HG02852 (cell line): ENCODE measurements at regions not wholly inside any gene's neighbourhood (a gene's known extent, or its start where the extent isn't known, plus 50 kb on each side); places are given as distances from the start of the nearest gene placed in this dataset.
"Not testable (repeated sequence)": the region's sequence is repeated elsewhere in the genome, so short reads cannot be mapped to it uniquely, and the experiment has no call there.

Source experiments
- ATAC-seq: cut with Tn5 transposase; IDR thresholded peaks from one replicate; pipeline ENCODE4 v1.9.1; 2021; ENCODE audit warnings: mild to moderate bottlenecking, moderate library complexity; ENCODE audit not compliant: unreplicated experiment

GRCh38 chr4:131883181-131883580 lies 1265.9 kb upstream of the PCDH10 start:
- not testable (repeated sequence) for ATAC-seq

DNA sequence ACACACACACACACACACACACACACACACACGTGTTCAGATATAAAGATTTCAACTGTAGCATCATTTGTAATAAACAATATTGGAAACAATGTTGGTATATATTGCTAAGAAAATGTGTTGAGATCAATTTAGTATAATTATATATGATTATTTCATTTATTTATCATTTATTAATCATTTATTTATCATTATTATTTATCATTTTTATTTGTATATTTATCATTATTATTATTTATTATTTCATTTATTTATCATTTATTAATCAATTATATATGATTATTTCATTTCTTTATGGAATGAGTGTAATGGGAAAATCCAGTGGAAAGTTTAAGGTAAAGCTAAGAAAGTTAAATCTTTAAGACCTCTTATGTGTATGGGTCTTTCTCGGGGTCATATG lies 1223.4 kb upstream of the PCDH10 start:
- not testable (repeated sequence) for ATAC-seq

GRCh38 chr4:131967646-131968045 lies 1181.4 kb upstream of the PCDH10 start:
- ATAC-seq: not testable (repeated sequence)

- ATAC-seq: no peak
Measured at GRCh38 chr4:131974730-131975129, 1174.4 kb upstream of the PCDH10 start.

GRCh38 chr4:131975276-131976132 lies 1173.6 kb upstream of the PCDH10 start:
- not testable (repeated sequence) for ATAC-seq

DNA sequence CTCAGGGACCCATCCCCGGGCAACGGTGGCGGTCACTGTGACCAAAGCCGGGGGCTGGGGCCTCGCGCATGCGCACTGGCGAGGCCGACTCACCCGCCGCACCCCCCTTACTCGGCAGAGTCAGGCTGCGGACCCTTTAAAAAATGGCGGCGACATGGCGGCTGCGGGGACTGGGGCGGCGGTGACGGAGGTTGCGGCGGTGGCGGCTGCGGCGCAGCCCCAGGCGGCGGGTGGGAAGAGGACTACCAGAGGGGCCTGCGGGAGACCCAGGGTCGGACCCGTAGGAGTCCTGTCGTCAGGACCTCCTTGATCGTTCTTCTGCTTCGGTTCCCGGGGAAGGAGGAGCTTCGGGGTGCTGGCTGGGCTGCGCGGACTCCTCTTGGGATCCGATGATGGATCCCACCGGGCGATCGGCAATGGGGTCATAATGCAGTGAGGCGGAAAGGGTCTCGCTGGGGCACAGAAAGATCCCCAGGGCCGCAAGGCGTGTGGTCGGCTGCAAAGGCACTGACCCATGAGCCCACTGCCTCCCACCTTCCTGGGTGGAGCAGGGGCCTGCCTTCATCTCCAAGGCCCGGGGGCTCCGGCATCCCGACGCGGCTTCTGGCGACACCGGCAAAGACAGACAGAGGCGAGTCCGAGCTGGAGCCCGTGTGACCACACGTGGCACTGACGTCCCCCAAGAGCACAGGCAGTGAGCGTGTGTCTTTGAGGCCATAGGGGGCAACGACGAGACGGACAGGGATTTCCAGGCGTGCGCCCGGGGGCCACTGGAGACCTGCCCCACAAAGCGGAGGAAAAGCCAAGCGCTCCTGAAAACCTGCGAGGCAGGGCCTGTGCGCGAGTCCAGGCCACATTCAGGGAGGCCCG lies 1172.7 kb upstream of the PCDH10 start:
- not testable (repeated sequence) for ATAC-seq

DNA sequence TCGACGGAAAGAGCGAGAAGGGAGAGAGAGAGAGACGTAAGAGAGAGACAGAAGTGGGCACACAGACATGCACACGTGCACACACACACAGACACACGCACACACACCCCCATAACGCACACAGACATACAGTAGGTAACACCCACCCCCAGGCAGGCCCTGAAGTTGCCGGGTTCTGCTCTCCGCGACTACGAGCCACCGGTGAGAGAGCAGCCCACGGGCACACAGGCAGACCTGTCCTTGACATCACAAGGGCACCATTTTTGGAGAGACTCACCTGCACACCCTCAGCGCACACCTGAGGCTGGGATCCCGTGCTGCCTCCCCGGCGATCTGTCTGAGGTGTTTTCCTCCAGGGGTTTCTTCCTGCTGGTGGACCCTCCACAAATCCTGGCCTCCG lies 1171.0 kb upstream of the PCDH10 start:
- no peak for ATAC-seq

DNA sequence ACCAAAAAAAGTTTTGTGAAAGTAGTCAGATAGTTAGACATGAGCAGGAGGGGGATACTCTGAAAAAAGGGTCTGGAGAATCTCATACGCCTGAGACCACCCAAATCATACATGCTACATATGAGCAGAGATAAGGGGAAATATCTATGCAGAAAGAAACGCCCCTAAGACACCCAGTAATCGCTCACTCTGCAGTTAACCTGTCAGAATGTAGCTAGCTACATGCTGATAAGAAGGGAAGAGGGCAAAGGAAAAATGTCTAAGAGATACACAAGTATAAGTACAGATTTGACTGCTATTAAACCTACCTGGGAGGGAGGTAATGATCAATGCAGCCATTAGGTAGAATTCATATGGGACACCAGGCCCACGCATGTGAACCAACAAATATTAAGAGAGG lies 1159.5 kb upstream of the PCDH10 start:
- no peak for ATAC-seq

DNA sequence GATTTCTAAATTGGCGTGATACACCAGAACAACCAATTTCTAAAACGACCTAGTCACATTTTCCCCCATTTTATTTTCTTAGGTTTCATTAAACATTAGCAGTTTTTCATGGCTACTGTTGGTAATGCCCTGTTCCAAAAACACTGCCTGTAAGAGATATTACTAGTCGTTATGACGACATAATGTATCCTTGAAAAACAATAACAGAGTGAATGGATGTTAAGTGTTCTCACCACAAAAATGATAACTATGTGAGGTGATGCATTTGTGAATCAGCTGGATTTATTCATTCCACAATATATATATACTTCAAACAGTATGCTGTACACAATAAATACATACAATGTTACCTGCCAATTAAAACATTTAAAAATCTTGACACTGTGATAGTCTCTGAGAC lies 1147.6 kb upstream of the PCDH10 start:
- no peak for ATAC-seq

GRCh38 chr4:132003593-132003992 lies 1145.5 kb upstream of the PCDH10 start:
- no peak for ATAC-seq

GRCh38 chr4:132015321-132015720 lies 1133.8 kb upstream of the PCDH10 start:
- ATAC-seq: no peak

DNA sequence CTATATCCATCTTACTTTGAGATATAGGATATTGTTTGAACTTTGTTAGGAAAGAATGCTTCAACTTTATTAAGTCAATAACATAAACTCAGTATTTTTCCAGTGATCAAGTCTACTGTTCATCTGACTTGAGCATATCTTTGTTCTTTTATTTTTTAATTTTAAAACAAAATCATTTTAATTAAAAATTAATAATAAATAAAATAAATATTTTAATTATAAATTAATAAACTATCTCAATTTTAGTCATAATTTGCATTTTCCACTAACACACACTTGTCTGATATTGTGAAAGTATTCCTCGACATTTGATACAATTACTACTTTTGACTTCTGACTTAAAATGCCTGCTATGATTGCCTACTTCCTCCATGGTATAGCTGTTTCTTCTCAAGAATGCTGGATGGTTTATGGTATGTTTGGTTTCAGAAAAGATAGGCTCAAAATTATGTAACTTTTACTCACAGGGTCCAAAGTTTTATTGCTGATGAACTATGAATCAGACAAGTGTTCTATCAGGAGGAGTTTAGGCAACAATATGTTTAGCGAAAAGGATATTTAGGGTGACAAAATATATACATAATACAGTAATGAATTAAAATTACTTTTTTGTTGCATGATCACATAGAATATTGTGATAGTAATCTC lies 1132.3 kb upstream of the PCDH10 start:
- no peak for ATAC-seq

GRCh38 chr4:132026166-132026565 lies 1122.9 kb upstream of the PCDH10 start:
- ATAC-seq: no peak

DNA sequence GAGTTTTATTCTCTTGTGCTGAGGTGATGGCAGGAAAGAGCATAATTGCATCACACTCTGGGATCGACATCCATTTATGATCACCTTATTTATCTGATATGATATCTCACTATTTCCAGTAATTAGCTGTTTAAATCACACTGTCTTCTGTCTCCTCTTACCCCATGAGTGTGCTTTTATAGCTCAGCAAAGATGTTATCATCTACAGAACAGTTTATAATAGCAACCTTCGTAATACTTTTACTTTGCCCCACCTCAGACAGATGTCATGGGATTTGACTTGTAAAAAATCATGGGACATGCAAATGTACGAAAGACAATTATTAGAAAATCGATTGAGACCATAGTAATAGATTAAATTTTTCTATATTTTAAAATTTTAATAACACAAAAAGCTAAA lies 1122.3 kb upstream of the PCDH10 start:
- no peak for ATAC-seq

DNA sequence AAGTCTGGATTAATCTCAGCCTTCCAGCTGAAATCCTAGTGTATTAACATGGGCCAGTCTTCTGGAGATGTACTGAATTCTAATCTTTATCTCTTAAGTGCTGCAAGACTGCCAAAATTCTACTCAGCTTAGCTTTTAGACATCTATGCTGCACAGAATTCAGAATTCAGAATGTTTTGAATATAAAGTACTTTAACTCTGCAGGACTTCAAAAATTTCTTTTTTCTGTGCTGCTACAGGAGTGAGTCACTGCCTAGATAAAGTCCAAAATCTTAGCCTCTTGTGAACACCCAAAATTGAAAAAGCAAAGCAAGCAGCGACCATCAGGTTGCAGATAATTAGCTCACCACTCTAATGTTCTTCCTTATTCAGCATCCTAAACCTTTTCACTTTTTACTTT lies 1092.6 kb upstream of the PCDH10 start:
- no peak for ATAC-seq

GRCh38 chr4:132059227-132059626 lies 1089.9 kb upstream of the PCDH10 start:
- no peak for ATAC-seq

DNA sequence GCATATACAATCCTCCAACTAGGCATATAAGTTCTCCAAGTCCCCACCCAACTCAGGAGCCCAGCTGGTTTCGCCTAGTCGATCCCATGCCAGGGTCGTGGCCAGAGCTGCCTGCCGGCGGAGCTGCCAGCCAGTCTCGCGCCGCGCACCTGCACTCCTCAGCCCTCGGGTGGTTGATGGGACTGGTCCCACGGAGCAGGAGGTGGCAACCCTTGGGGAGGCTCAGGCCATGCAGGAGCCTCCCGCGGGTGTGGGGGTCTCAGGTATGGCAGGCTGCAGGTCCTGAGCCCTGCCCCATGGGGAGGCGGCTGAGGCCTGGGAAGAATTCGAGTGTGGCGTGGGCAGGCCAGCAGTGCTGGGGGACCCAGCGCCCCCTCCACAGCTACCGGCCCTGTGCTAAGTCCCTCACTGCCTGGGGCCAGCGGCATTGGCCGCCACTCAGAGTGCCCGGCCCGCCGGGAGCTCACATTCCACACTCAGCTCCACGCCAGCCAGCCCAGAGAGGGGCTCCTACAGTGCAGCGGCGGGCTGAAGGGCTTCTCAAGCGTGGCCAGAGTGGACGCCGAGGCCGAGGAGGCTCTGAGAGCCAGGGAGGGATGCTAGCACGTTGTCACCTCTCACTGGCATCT lies 1086.4 kb upstream of the PCDH10 start:
- ATAC-seq: no peak

DNA sequence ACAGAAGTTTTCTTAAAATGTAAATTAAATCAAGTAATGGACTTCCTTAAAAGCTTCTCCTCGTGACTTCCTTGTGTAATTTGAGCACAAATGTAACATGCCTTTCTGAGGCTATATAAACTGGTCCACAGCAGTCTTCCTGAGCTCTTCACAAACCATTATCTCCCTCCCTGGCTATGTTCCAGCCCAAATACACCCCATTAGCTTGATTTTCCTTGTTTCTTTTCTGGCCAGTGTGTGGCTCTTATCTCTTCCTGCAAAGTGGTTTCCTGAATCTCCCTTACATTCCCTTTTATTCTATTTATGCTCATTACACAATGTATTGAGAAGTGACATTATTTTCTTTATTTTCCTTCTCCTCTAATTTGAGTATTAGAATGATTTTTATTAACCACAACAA lies 1085.3 kb upstream of the PCDH10 start:
- no peak for ATAC-seq

DNA sequence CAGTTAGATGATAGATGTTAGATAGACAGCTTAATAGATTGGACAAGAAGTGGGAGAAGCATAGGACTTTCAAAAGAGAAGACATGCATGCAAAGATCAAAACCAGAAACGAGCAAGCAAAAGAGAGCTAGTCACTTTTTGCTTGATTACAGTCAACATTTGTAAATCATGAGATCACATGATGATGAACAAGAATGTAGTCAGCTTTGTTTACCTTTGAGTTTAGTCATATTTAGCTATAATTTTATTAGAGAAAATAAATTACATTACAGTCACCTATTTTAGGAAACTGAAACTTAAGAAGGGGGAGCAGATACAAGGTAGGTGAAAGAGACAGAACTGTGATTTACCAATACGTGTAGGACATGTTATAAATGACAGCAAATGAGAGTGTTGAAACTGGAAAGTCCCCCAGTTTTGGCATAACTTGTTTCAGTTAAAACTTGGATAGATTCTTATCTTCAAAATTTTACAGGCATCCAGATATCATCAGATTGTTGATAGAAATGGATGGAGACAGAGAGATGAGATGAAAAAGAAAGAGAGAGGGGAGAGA lies 1083.1 kb upstream of the PCDH10 start:
- ATAC-seq: no peak

GRCh38 chr4:132071815-132072214 lies 1077.3 kb upstream of the PCDH10 start:
- no peak for ATAC-seq

GRCh38 chr4:132076829-132077228 lies 1072.3 kb upstream of the PCDH10 start:
- ATAC-seq: no peak
